Lower leg skin (tissue), 3 donors: ENCODE measurements at regions not wholly inside any gene's neighbourhood (a gene's known extent, or its start where the extent isn't known, plus 50 kb on each side); places are given as distances from the start of the nearest gene placed in this dataset.

Source experiments
- CTCF ChIP-seq, 3 donors: fragments of 450-650 bp; IDR thresholded peaks; one replicate each; pipeline ENCODE4 v1.5.1; 2016; ENCODE audit warnings: antibody characterized with exemption in 3 of 3, mild to moderate bottlenecking in 3 of 3, moderate library complexity in 2 of 3
- POLR2A ChIP-seq, 2 donors: fragments of 450-650 bp; IDR thresholded peaks; one replicate each; pipeline ENCODE4 v1.6.1; 2016 to 2017; ENCODE audit warnings: antibody characterized with exemption in 2 of 2, mild to moderate bottlenecking in 1 of 2, moderate library complexity in 1 of 2

GRCh38 chr10:61350794-61351193 lies 102.4 kb downstream of the TMEM26 start:
- TF ChIP-seq CTCF (IDR thresholded peaks at IDR 0.05): no peak
- TF ChIP-seq POLR2A (IDR thresholded peaks at IDR 0.05): no peak
